GM12865 (cell line): ENCODE measurements at regions not wholly inside any gene's neighbourhood (a gene's known extent, or its start where the extent isn't known, plus 50 kb on each side); places are given as distances from the start of the nearest gene placed in this dataset.
"Not testable (repeated sequence)": the region's sequence is repeated elsewhere in the genome, so short reads cannot be mapped to it uniquely, and the experiment has no call there.

Experiments
- DNase-seq: peaks from one replicate; pipeline ENCODE4 v3.0.0; 2010; ENCODE audit warnings: low read depth
- H3K4me3 ChIP-seq: 2 replicates; pipeline ENCODE4 v1.5.1; 2011; ENCODE audit warnings: mild to moderate bottlenecking, low read depth, low read length, control low read depth
- TF ChIP-seq, protein P1 (sequence below): IDR thresholded peaks from 2 replicates; pipeline ENCODE4 v1.5.1; 2011; ENCODE audit warnings: low read length, control low read depth, low read depth, inconsistent platforms; ENCODE audit not compliant: insufficient read depth; ENCODE audit errors: missing control alignments

DNA sequence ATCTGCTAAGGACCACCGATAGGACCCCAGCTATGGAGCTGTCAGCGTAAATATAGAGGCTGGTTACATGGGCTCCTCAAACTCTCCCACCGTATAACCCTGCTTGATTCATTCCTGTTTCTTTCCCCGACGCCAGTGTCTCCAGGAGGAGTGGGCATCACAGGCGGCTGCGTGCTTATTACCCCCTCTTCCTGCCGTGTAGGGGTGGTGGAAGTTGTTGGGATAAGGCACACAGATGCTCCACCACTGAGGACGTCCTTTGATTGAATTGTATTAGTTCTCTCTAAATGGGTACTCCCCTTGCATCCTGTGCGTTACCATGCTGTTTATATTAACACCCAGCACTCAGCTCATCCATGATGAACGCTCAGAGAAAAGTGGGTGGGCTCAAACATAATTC, 104.6 kb downstream of the ZBTB18 start:
- no peak overlapping the region for H3K4me3 ChIP-seq
- TF ChIP-seq, protein P1, sequence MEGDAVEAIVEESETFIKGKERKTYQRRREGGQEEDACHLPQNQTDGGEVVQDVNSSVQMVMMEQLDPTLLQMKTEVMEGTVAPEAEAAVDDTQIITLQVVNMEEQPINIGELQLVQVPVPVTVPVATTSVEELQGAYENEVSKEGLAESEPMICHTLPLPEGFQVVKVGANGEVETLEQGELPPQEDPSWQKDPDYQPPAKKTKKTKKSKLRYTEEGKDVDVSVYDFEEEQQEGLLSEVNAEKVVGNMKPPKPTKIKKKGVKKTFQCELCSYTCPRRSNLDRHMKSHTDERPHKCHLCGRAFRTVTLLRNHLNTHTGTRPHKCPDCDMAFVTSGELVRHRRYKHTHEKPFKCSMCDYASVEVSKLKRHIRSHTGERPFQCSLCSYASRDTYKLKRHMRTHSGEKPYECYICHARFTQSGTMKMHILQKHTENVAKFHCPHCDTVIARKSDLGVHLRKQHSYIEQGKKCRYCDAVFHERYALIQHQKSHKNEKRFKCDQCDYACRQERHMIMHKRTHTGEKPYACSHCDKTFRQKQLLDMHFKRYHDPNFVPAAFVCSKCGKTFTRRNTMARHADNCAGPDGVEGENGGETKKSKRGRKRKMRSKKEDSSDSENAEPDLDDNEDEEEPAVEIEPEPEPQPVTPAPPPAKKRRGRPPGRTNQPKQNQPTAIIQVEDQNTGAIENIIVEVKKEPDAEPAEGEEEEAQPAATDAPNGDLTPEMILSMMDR: no peak
- no peak for DNase-seq

DNA sequence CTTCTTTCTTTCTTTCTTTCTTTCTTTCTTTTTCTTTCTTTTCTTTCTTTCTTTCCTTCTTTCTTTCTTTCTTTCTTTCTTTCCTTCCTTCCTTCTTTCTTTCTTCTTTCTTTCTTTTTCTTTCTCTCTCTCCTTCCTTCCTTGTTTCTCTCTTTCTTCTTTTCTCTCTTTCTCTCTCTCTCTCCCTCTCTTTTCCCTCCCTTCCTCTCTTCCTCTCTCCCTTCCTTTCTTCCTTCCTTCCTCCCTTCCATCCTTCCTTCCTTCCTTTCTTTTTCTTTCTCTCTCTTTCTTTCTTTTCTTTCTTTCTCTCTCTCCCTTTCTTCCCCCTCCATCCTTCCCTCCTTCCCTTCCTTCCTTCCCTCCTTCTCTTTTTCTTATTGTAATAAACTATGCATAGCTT, 105.5 kb downstream of the ZBTB18 start:
- not testable (repeated sequence) for H3K4me3 ChIP-seq, DNase-seq

DNA sequence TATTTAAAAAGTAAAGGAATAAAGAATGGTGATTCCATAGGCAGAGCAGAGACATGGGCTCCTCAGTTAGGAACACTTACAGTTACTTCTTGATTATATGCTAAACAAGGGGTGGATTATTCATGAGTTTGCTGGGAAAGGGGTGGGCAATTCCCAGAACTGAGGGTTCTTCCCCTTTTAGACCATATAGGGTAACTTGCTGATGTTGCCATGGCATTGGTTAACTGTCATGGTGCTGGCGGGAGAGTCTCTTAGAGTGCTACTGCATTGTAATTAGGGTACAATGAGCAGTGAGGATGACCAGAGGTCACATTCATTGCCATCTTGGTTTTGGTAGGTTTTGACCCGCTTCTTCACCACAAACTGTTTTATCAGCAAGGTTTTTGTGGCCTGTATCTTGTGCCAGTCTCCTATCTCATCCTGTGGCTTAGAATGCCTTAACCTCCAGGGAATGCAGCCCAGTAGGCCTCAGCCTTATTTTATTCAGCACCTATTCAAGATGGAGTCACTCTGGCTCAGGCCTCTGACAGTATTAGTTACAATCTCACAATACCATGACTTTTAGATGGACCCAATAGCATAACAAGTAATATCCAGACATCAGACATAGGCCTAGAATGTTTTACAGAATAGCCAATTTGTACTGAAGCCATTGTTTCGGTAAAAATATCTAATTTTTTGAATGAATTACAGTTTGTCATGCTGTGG, 106.8 kb downstream of the ZBTB18 start:
- H3K4me3 ChIP-seq: no peak overlapping the region
- DNase-seq: no peak
- TF ChIP-seq, protein P1: no peak

DNA sequence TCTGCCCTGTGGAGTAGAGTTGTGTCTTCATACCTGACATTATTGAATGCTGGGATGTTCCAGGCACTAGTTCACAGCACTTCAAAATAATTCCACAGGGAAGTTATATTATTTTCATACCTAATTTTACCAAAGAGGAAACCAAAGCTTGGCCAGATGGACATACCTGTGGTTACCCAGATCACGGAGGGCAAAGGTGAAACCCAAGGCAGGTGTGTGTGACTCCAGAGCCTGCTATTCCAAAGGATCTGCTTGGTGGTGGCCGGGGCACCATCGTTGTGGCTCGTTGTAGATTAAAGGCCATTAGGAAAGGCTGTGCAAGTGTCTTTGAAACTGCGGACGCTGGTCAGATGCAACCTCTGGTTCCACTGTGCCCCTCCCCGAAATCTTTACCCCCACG, 108.6 kb downstream of the ZBTB18 start:
- no peak for DNase-seq
- H3K4me3 ChIP-seq: no peak overlapping the region
- TF ChIP-seq, protein P1: no peak

DNA sequence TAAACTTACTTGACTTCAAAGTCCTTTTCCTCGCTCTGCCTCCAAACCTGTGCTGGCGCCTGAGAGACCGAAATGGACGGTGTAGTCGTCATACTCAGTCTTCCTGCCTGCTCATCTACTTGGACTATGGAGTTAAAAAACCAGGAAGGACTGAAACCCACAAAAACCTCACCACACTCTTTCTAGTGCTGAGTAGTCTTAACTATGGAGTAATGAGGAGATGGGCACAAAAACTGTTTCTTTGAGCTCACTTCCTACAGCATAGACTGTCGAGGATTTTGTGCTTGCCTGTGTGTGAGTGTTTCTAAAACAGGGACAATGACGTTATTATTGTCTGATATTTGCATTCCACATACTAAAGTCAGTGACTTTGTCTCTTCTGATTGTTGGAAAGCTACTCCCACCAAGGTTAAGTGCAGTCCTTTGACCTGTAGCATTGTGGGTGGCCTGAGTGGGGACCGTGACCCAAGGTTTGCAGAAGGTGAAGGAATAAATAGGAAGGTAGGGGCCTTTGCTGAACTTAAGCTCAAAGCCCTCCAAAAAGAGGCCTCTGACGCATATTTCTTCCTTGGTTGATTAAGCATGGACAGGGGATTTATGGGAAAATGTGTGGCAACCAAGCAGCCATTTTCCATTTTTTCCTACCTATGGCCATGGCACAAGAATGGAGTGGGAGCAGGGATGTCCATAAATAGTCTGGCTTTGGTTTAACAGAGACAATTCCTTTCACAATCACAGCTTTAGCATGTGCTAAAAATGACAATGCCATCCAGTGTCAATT, 109.6 kb downstream of the ZBTB18 start:
- TF ChIP-seq, protein P1: no peak
- H3K4me3 ChIP-seq: no peak overlapping the region
- DNase-seq: no peak

DNA sequence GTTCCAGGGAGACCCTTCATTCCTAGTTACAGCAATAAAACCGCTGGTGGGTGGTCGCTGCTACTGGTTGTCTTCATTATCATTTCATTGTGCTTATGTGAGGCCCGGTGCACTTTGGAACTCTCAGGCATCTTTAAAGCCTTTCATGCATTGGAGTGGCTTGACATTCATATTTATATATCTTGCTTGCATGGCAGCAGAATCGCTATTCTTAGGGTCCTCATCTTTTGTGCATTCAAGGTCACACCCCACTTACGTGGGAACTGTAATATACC, 110.1 kb downstream of the ZBTB18 start:
- H3K4me3 ChIP-seq: no peak overlapping the region
- TF ChIP-seq, protein P1: no peak
- DNase-seq: no peak

DNA sequence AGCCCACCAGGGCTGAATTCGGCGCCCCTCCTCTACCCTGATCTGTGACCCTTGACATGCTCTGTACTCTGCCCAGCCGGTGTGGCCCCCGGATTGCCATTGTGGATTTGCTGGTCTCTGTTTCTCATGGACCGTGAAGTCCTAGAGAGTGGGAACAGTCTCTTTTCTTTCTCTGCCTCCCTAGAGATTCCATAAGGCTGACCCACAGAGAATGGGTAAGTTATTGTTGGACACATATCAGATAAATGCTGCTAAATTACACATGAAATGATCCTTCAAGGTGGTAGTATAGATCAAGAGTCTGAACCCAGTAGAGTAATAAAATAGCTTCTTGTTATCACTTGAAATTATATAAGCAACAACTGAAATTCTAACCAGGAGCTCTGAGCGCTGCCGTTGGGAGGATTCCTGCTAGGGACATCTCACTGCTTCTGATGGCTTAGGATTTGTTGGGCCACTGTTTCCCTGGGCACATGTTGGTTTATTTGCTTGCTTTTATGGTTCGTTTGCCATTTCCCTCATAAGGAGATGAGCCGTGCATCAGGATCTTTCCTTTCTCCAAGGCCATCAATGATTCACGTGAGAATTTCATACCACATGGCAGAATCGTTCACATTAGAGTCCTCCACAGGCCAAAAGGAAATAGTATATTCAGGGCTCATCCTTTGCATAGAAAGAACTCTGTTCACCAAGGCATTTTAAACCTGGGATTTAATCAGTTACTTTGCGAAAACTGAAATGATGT, 111.9 kb downstream of the ZBTB18 start:
- no peak for DNase-seq
- TF ChIP-seq, protein P1: no peak
- no peak overlapping the region for H3K4me3 ChIP-seq
